ENCODE measurements at regions not wholly inside any gene's neighbourhood (a gene's known extent, or its start where the extent isn't known, plus 50 kb on each side); places are given as distances from the start of the nearest gene placed in this dataset.

- no peaks in the 10 kb centered on the region for H3K27me3 ChIP-seq (ENCODE audit: low read depth)
- ATAC-seq (no peak), DNase-seq (no peak)
- H3K36me3 ChIP-seq = no peaks in the 10 kb centered on the region
- H3K9me3 ChIP-seq = no peaks in the 10 kb centered on the region
- intact Hi-C loops (cut with DNase I) = no loop called here
- H3K27ac ChIP-seq = no peak overlapping the region
- no peaks in the 10 kb centered on the region for H3K4me1 ChIP-seq
- TF ChIP-seq, protein P1, sequence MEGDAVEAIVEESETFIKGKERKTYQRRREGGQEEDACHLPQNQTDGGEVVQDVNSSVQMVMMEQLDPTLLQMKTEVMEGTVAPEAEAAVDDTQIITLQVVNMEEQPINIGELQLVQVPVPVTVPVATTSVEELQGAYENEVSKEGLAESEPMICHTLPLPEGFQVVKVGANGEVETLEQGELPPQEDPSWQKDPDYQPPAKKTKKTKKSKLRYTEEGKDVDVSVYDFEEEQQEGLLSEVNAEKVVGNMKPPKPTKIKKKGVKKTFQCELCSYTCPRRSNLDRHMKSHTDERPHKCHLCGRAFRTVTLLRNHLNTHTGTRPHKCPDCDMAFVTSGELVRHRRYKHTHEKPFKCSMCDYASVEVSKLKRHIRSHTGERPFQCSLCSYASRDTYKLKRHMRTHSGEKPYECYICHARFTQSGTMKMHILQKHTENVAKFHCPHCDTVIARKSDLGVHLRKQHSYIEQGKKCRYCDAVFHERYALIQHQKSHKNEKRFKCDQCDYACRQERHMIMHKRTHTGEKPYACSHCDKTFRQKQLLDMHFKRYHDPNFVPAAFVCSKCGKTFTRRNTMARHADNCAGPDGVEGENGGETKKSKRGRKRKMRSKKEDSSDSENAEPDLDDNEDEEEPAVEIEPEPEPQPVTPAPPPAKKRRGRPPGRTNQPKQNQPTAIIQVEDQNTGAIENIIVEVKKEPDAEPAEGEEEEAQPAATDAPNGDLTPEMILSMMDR (IDR thresholded peaks at IDR 0.05) = no peak
- H3K4me3 ChIP-seq = no peak overlapping the region
Measured at GRCh38 chr12:91918431-91918830, 227.2 kb downstream of the BTG1 start.

DNA sequence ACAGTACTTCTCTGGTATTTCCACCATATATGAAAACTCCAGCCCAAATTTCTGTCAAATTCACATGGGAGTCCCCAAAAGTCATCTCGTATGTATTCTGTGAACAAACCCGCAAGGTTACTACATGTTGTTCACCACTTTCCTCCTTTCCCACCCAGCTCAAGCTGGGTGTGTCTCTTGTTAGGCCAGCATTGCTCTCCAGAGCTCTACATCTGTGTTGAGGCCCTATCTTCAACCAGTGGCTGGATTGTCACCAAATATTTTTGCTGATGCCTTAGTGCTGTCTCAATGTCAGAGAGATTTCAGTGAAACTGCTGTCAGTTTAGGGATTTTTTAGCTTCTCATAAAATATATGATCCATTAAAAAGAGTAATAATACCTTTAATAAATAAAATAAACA, 230.9 kb downstream of the BTG1 start:
- no peak for DNase-seq
- no peaks in the 10 kb centered on the region for H3K36me3 ChIP-seq
- no peaks in the 10 kb centered on the region for H3K9me3 ChIP-seq
- TF ChIP-seq, protein P1 (IDR thresholded peaks at IDR 0.05) = no peak
- intact Hi-C loops (cut with DNase I) = no loop called here
- H3K4me3 ChIP-seq = no peak overlapping the region
- no peak overlapping the region for H3K27ac ChIP-seq
- no peaks in the 10 kb centered on the region for H3K27me3 ChIP-seq (ENCODE audit: low read depth)
- no peak for ATAC-seq
- H3K4me1 ChIP-seq = no peaks in the 10 kb centered on the region

DNA sequence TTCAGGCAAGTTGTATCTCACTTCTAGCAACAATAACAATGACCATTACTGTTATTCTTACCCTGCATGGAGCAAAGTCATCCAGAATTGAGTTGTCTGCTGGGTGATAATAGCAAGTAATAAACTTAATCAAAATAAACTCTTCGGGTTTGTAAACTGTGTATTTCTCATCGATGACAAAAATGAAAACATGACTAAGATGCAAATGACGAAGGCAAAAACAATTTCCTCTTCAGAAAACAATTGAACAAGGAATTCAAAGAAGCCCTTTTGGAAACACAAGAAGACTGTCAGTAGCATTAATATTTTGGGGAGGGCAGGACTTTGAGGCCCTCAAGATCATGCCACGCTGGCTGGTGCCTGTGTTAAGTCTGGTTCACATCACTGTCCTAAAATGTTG, 232.0 kb downstream of the BTG1 start:
- Histone ChIP-seq H3K27me3 (ENCODE audit: low read depth) (no peaks in the 10 kb centered on the region), H3K4me3 (no peak overlapping the region), H3K9me3 (no peaks in the 10 kb centered on the region), H3K4me1 (no peaks in the 10 kb centered on the region), H3K36me3 (no peaks in the 10 kb centered on the region), H3K27ac (no peak overlapping the region)
- intact Hi-C loops (cut with DNase I) = no loop called here
- DNase-seq (no peak), ATAC-seq (no peak)
- TF ChIP-seq, protein P1 (IDR thresholded peaks at IDR 0.05) = no peak

DNA sequence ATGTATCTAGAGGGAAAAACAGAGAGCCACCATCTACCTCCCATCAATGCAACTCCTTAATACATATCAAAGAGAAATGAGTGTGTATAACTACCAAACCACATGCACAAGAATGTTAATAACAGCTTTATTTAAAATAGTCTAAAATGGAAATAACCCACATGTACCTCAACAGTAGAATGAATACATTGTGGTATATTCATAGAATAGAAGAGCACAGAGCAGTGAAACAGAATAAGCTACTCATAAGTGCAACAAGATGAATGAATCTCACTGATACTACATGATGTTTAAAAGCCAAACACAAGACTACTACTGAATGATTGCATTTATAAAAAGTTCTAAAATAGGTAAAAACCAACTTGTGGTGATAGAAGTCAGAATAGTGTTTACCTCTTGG, 232.5 kb downstream of the BTG1 start:
- no peaks in the 10 kb centered on the region for H3K36me3 ChIP-seq
- no peak overlapping the region for H3K27ac ChIP-seq
- ATAC-seq (no peak), DNase-seq (no peak)
- TF ChIP-seq, protein P1 (IDR thresholded peaks at IDR 0.05) = no peak
- H3K9me3 ChIP-seq = no peaks in the 10 kb centered on the region
- no peak overlapping the region for H3K4me3 ChIP-seq
- intact Hi-C loops (cut with DNase I) = no loop called here
- H3K4me1 ChIP-seq = no peaks in the 10 kb centered on the region
- H3K27me3 ChIP-seq (ENCODE audit: low read depth) = no peaks in the 10 kb centered on the region

DNA sequence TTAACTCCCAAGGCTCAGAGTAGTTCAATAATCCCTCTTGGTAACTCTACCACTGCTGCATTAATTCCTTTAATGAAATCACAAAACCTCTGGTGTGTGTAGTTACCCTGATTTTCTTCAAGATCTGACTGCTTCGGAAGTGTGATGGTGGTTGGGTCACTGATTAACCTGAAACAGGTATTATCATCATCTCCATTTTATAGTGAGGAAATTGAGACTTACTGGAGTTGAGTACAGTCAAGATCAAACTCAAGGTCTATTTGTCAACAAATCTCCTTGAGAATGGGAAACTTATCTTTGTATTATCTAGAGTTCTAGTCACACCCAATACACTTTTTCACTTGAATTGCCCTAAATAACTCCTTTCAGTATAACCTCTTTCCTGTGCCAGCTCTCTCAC, 233.5 kb downstream of the BTG1 start:
- TF ChIP-seq, protein P1 (IDR thresholded peaks at IDR 0.05) = no peak
- no peak overlapping the region for H3K4me3 ChIP-seq
- H3K9me3 ChIP-seq = no peaks in the 10 kb centered on the region
- H3K27me3 ChIP-seq (ENCODE audit: low read depth) = no peaks in the 10 kb centered on the region
- H3K27ac ChIP-seq = no peak overlapping the region
- no peak for ATAC-seq
- DNase-seq = no peak
- H3K4me1 ChIP-seq = no peaks in the 10 kb centered on the region
- intact Hi-C loops (cut with DNase I) = no loop called here
- H3K36me3 ChIP-seq = no peaks in the 10 kb centered on the region

DNA sequence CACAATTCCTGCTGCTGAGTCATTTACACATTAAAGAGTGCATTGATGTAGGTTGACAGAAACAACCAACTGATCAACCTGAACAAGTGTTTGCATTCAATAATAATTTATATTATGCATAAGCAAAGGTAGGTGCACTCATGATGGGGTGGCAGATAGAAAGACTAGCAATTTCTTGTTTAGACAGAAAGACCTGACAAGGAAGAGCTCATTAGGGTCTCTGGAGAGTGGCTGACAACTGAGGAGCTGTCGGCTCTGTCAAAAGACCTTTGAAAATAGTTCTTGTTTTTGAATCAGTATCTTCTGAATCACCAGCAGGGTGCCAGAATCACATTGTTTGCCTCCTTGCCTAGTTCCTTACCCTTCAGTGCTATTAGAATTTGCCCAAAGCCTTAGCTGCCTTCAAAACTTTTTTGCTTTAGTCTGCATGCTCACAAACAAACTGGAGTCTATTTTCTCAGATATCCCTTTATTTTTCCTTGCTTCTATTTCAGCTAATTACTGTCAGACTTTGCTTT, 234.7 kb downstream of the BTG1 start:
- H3K27ac ChIP-seq = no peak overlapping the region
- DNase-seq (no peak), ATAC-seq (no peak)
- TF ChIP-seq, protein P1 (IDR thresholded peaks at IDR 0.05) = no peak
- H3K4me3 ChIP-seq = no peak overlapping the region
- H3K27me3 ChIP-seq (ENCODE audit: low read depth) = no peaks in the 10 kb centered on the region
- H3K4me1 ChIP-seq = no peaks in the 10 kb centered on the region
- H3K36me3 ChIP-seq = no peaks in the 10 kb centered on the region
- intact Hi-C loops (cut with DNase I) = no loop called here
- no peaks in the 10 kb centered on the region for H3K9me3 ChIP-seq

All from lower lobe of right lung (tissue), 2 donors.